CD4-positive, alpha-beta T cell treated with Interferon gamma for 1 hour (primary cell): ENCODE measurements at regions not wholly inside any gene's neighbourhood (a gene's known extent, or its start where the extent isn't known, plus 50 kb on each side); places are given as distances from the start of the nearest gene placed in this dataset.
"Not testable (repeated sequence)": the region's sequence is repeated elsewhere in the genome, so short reads cannot be mapped to it uniquely, and the experiment has no call there.

Experiments used
- DNase-seq: peaks from one replicate; pipeline ENCODE4 v3.0.0-alpha.2; 2020

DNA sequence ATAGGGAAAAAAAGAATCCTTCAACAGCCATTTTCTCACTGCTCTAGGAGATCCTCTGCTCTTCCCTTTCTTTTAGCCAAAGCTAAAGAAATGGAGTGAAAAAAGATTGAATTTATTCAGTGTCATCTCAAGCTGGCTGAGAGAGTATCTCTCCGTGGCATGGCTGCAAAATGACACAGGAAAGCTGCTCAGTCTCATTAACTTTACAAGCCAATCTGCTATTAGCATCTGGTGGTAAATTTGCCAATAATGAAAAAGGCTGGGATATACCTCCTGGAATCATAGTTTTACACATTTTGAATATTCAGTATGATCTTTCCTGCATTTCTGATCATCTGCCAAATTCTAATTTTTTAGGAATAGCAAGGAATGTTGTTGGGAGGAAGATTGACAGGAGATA is 176.8 kb upstream of the CHRM3 start:
- DNase-seq: no peak

DNA sequence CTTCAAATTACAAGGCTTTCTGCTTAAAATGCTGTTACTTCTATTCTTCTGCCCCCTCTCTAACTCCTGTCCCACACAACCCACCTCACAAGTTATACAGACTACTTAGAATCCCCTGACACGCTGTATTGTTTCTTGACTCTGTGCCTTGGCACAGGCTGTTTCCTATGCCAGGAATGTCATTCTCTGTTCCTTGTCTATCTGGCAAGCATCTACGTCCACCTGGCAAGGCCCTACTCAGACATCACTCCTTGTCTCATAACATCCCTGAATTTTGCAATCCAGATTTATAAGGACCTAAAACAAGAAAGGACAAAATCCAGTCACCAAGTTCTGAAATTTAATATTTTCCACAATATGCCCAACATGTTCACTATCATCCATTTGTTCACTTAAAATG is 182.0 kb upstream of the CHRM3 start:
- DNase-seq: no peak

DNA sequence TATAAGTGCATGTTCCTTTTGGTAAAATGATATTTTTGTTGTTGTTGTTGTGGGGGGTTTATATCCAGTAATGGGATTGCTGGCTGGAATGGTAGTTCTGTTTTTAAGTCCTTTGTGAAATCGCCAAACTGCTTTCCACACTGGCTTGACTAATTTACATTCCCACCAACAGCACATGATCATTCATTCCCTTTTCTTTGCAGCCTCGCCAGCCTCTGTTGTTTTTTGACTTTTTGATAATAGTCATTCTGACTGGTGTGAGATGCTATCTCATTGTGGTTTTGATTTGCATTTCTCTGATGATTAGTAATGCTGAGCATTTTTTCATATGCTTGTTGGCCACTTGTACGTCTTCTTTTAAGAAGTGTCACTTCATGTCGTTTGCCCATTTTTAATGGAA is 188.5 kb upstream of the CHRM3 start:
- DNase-seq: no peak

DNA sequence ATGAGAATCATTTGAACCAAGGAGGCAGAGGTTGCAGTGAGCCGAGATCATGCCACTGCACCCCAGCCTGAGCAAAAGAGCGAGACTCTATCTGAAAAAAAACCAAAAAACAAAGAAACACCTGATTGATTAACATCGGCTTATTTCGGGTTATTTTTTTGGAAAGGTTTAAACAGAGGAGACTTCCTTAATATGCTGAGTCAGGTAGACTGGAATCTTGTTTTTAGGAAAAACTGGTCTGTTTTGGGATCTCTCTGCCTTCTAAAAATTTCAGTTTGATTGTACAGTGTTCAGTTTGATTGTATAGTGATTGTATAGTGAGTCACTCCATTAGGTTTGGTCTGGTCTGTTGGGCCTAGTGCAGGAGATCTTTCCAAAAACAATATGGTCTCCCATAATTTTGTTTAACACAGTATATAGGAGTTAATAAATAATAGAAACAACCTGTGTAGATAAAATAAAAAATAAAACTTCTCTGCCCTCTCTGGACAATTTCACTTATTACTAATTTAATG is 196.3 kb upstream of the CHRM3 start:
- DNase-seq: no peak

DNA sequence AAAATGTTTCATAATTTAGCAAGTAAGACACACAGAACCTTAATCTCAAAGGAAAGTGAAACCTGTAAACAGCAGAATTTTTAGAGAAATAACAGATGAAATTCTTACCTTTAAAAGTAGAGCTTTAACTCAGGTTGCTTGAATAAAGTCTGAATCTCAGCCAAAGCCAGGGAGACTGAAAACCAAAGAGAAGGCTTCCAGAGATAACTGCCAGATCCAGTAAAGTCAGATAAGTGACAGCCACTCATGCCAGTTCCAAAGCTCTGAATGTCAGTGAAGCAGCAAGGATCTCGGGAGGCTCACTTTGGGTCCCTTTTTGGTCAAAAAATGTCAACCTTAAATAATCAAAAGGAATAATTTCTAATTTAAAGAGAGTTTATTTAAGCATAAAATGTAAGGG is 199.9 kb upstream of the CHRM3 start:
- DNase-seq: no peak

DNA sequence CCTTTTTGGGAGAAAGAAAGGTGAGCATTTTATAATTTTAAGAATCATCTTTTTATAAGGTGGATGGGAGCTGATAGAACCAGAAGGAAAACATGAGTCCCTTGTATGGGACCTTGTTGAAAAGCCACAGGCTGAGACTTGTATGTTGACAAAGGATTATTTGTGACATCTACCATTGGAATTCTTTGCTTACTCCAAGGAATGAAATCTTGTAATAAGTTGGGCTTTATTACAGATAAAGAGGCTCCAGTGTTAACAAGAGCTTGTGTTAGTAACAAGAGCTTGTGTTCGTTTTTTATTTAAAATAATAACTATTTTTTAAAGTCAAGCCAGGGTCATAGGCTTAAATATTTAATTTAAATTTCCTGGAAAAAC is 201.1 kb upstream of the CHRM3 start:
- DNase-seq: no peak

DNA sequence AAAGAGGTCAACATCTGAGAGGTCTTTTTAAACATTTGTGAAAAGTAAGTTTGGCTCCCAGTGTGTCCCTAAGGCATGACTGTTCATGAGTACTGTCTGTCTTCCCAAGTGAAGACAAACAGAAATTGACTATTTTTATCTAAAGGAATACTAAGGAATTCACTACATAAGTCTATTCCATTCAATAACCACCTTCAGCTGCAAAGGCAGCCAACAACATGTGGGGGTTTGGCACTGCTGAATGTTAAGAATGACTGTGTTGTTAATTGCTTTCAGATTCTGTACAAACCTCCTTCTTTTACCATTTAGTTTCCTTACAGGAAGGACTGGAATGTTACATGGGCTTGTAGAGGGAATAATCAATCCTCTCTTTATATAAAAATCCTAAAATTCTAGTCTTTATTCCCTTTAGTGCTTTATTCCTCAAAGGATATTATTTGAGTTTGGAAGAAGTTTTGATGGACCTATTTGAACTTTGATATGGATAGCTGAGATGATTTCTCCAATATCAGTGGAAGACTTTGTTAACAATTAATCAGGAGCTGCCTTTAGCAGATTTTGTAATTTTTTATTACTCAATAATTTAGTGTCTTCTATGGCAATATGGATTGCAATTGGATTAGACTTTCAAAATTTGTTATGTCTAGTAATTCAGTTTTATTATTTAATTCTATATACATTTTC is 201.7 kb upstream of the CHRM3 start:
- DNase-seq: no peak

DNA sequence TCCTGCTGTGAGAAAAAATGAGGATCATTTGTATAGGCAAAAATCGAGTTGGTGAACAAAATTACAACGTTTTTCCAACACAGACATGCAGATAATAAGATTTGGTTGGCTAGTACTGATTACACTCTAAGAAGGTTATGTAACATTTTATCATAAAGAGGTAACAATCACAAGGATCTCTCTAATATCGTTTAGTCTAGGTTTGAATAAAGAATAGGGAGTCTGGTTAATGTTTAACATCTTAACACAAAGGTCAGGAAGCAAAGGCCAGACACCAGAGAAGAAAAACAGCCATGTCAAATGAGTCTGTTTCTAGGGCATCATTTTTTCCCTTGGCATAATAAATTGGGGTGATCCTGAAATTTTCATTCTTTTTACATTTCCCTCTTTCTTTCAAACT is 207.4 kb upstream of the CHRM3 start:
- DNase-seq: no peak

DNA sequence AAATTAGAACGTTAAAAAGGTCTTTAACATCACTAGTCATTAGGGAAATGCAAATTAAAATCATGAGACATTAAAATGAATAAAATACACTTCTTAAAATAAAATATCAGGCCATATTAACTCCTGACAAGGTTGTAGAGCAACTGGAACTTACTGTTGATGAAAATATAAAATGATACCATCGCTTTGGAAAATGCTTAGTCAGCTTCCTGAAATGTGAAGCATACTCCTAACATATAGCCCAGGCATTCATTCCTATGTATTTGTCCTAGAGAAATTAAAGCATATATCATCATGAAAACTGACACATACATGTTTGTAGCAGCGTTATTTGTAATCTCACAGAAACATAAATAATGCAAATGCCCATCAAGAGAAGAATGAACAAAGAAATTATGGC is 211.5 kb upstream of the CHRM3 start:
- DNase-seq: no peak

DNA sequence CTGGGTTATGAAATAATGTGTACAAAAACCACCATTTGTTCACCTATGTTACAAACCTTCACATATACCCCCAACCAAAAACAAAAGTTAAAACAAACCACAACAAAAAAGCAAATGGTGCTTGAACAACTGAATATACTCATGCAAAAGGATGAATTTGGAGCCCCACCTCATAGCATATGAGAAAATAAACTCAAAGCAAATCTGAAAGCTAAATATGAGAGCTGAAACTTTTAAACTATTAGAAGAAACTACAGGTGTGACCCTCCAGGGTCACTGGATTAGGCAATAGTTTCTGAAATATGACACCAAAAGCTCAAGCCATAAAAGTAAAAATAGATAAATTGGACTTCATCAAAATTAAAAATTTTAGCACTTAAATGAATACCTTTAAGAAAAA is 215.5 kb upstream of the CHRM3 start:
- no peak for DNase-seq

DNA sequence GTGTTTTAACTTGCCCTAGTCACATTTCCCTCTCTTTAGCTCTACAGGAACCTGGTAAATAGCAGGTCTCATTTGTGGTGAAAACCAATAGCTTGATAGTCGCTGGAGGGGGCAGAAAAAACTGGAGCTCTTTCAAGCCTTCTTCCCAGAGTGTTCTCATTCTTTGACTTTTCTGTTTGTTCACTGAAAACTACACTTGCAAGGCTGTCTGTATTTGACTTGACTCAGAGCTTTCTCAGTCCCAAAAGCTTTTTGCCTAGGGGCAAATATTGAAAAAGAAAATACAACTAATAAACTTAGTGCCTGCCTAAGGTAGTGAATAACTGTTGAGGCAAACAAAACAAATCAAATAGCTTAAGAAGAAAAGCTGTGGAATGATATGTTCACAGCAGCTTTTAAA is 217.1 kb upstream of the CHRM3 start:
- DNase-seq: no peak

DNA sequence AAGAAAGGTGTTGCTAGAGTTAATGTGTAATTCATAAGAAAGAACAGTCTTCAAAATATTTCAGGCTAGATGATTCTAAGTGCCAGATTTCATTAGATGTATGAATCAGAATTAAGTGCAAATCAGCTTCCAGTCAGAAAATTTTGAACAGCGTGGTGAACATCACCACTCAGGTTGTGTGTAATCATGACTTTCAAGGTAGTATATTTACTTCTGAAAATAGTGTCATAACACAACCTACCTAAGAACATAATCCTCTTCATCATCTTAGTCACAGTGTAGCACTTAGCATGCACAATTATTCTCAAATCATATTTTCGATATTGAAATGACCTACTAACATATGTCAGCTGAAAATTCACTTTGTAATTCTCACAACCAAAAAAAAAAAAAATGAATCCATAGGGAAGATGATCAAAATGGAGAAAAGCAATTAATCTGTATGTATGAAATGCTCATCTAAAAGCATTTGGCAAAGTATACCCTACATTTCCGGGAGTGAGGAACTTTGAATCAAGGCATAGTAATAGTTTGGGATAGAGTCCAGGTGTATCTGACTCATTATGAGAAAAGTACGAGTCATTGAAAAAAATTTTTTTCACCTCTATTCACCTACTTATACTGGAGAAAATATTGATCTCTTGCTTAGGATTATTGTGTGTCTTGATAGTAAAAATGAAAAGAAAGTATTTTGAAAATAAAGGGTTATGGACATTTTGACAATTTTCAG is 221.8 kb upstream of the CHRM3 start:
- DNase-seq: no peak

DNA sequence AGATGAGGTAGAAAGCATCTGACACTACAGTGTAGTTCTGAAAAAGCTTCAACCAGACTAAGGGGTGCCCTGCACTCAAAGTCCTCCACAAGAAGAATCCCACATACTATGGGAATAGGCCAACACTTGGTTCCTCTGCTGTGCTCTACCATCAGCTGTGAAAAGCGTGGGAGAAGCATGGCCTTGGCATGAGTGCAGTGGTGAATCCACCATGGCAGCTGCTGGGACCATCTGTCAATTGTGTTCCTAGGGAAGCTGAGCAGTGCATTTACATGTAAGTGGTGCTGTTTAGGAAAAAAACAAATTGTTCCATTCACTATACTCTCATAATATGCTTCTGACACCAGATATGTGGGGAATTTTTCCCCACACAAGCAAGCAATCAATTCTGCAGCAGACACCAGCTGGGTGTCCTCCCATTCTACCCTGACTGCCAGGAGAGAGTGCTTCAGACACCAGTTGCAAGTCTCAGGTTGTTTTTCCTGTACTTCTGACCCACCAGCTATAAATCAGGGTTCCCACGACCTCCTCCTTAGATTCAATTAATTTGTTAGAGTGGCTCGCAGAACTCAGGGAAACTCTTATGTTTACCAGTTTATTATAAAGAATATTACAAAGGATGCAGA is 230.8 kb upstream of the CHRM3 start:
- no peak for DNase-seq

DNA sequence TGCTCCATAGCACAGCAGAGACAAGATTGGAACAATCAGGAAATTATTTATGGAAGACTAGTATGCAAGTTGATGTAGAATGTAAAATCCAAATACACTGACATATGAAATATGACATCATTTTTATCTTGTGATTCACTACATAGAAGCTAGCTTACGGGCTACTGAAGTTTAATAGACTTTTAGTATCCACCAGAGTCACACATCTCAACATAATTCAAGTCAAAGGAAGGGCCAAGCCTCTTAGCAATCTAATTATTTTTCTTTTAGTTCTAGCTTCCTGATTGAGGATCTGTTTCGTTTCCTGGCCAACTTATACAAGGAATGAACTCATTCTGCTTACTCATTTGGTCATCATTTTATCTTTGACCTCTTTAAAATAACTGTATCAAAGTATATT is 234.4 kb upstream of the CHRM3 start:
- no peak for DNase-seq

DNA sequence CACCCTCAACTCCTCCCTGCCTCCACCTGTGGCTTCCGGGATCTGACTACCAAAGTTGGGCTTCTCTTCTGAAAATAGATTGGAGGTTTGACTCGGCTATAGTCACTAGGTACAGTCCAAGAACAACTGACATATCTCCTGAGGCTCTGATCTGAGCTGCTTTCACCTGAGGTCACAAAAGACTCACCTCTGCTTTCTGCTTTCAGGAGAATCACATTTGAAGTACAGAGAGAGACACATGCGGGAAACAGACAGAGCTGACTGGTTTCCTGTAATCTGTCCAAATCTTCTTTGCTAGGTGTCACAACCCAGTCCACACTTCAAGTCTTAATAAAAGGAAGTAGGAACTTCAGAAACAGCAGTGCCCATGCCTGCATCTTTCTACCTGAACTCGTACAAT is 245.4 kb upstream of the CHRM3 start:
- no peak for DNase-seq

DNA sequence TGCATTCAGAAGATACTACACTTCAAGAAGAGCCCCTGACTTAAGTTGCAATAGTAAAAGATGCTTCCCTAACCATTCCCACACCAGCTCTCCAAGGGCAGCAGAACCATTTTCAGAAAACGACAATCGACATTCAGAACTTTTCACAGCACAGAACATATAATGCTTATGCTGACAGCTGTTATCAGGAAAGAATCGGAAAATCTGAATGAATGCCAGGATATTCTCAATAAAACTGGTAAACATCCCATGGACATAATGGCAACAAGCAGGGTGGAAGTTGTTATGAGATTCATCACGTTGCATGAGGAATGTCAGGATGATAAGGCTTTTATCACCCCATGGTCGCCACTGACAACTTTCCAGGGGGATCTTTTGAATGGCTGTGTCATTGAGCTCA is 246.6 kb upstream of the CHRM3 start:
- DNase-seq: no peak

DNA sequence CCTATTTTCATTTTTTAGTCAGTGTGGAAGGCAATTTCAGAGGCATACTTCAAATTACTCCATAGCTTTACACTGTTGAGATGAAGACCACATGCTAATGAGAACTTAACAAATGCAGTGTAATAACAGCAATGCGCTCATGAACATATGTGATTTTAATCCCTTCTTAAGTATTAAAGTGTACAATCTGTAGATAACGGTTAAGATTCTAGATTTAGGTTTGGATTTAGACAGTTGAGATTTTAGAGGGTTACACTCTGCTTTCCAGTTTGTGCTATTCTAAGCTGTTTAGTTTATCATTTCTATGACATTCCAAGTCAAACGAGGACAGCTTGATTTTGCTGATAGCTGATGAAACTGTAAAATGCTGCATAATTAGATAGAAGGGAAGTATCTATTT is 257.8 kb upstream of the CHRM3 start:
- no peak for DNase-seq

DNA sequence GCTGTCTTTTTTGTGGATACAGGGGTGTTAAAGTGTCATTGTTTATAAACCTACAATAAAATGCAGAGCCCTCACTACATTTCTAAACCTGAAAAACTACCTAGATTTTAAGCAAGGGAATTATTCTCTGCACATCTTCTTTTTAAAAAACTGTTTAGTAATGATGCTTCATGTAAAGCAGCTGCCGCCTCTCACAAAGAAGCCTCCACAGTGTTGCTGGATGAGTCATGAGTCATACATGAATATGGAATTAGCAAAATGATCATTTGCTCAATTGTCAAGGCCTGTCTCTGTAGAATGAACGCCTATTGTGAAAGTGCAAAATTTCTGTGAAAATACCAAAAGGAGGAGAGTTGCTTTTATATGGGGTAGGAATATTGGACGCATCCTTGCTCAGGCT is 259.5 kb upstream of the CHRM3 start:
- no peak for DNase-seq

DNA sequence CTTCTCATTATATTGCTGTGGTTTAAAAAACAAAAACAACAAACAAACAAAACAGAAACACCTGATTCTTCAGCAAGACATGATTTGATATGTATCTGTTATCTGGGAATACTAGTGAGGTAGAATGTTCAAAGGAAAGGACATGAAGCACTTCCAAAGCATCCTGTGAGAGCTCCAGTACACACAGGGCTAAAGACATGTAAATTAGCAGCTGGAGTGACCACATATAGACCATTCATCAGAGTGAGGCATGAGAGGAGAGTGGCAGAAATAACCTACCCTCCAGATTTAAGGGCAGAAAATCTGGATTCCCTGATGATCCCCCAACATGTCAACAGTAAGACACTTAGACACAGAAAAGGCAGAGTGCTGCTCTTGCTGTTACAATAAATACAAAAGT is 260.5 kb upstream of the CHRM3 start:
- DNase-seq: no peak

DNA sequence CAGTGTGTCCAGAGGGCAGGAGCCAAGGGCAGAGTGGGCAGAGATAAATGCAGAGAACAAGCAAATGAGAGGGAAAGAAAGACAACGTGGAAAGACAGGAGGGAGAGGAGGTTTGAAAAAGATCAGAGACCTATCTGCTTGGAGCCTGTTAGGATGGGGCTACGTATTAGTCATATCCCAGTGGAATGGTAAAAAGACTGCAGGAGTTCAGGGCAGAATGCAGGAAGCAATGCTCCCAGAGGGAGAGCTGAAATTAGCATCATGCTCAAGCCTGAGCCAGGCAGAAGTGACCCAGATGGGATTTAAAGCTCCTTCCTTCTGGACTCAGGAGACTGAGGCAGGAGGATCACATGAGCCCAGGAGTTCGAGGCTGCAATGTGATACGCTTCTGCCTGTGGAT is 261.3 kb upstream of the CHRM3 start:
- no peak for DNase-seq

DNA sequence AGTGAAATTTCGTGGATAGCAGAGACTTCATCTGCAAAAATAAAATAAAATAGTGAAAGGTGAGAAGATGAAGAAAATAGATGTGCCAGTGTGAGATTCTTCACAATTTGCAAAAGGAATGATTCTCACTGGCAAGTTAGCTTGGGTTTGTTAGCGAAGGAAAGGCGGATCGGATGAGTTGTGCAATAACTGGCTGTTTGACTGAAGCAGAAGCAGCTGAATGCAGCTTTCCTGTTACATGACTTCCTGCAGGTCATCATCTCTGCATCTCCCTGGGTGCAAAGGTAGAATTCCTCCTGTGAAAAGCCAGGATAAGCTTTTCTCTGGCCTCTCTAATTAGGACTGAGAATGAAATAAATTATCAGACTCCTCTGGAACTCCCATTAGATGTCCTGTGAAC is 263.1 kb upstream of the CHRM3 start:
- DNase-seq: no peak

DNA sequence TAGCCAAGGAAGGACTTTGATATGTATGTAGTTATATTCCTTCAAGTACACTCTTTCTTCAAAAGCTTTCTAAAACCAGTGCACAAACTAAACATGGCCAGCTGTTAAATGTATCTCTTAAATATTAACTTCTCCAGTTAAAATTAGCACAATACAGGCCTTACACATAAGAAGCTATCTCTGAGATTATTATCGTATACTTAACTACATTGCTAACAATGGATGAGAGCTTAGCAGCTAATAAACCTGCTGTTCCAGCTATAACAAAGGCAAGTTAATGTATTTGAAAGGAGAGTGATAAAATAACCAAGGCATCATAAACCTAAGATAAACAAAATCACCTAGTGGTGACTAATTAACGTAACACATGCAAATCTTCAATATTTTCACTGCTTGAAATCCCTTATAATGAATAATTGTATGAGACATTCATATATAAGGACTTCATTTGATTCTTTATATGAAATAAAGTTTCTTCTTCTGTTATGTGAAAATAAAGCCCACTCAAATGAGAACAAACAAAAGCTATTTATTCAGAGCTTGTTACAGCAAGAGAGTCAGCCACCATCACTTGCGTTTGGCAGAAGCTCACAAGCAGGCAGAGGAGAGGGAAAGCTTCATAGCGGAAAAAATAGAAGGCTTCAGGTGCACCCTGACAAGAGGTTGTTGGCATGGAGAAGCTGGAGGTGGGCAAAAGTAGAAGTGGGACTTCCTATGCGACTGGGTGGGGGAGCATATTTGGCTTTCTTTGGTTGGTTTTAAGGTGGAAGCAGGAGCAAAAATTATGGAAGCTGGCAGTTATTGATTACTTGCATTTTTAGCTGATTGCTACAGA is 274.1 kb upstream of the CHRM3 start:
- DNase-seq: no peak

DNA sequence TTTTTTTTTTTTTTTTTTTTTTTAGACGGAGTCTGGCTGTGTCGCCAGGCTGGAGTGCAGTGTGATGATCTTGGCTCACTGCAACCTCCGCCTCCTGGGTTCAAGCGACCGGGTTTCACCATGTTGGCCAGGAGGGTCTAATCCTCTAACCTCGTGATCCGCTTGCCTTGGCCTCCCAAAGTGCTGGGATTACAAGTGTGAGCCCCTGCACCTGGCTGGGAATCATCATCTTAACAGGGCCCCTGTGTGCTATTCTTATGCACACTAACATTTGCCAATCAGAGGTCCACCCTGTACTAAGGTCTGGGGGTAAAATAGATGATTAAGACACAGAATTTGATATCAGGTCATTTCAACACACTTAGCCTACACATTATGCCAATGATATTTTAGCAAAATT is 278.7 kb upstream of the CHRM3 start:
- no peak for DNase-seq

DNA sequence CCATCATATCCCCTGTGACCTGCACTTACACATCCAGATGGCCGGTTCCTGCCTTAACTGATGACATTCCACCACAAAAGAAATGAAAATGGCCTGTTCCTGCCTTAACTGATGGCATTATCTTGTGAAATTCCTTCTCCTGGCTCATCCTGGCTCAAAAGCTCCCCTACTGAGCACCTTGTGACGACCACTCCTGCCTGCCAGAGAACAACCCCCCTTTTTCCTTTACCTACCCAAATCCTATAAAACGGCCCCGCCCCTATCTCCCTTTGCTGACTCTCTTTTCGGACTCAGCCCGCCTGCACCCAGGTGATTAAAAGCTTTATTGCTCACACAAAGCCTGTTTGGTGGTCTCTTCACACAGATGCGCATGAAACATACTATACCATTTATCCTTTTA is 279.7 kb upstream of the CHRM3 start:
- not testable (repeated sequence) for DNase-seq
